Activated CD8-positive, alpha-beta memory T cell treated with anti-CD3 and anti-CD28 coated beads, Interleukin-2, amount 50 U/mL, for 1 hour (primary cell): ENCODE measurements at regions not wholly inside any gene's neighbourhood (a gene's known extent, or its start where the extent isn't known, plus 50 kb on each side); places are given as distances from the start of the nearest gene placed in this dataset.

Experiments
- DNase-seq: peaks from one replicate; pipeline ENCODE4 v3.0.0-alpha.2; 2020; ENCODE audit errors: extremely low read depth

GRCh38 chr4:123841447-123842121 is 445.0 kb downstream of the SPRY1 start:
- no peak for DNase-seq

GRCh38 chr4:123843137-123843536 is 446.5 kb downstream of the SPRY1 start:
- no peak for DNase-seq

GRCh38 chr4:123844374-123844773 is 447.8 kb downstream of the SPRY1 start:
- DNase-seq: no peak

DNA sequence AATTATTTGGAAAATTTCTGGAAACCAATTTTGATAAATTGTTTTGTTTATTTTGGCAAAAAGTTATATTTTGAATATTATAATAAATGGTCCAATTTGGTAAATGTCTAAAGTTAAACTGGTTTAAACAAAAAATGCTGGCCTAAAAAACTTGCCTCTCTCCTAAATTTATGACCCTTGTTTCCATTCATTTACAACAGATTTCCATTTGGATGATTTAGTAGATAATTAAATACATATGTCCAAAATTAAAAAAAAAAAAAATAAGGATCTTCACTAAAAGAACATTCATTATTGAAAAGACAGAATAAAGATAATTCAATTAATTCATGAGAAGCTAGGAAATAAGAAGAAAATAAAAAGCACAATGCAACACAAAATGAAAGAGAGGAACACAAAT is 449.5 kb downstream of the SPRY1 start:
- DNase-seq: no peak

DNA sequence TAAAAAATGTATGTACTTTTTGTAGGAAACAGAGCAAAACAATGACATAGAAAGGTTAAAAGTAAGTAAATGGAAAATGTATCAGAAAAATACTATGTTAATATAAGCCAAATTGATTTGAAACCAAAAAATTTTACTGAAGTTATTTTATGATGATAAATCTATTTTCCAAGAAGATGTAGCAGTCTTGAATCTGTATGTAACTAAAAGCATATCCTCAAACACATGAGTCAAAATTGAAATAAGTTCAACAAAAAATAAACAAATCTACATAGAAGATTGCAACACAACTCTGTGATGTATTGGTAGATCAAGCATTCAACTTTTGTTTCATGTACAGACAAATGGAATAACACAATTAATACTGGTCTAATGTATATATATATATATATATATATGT is 450.0 kb downstream of the SPRY1 start:
- no peak for DNase-seq

DNA sequence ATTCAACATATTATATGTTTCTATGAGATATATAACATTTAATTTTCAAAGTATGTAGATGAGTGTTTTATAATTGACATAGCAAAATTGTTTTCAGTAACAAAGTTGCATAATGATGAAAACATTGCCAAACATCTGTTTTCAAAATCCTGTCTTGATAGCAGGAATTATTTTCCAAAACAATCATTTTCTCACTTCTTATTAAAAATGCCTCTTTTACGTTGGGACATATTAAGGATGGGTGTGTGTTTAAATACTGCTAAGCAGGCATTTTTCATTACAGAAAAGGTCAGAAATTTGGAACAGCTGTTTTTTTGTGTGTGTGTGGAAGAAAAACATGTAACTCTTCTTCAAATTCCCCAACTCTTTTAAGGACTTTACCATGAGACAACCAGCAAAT is 452.0 kb downstream of the SPRY1 start:
- DNase-seq: no peak

DNA sequence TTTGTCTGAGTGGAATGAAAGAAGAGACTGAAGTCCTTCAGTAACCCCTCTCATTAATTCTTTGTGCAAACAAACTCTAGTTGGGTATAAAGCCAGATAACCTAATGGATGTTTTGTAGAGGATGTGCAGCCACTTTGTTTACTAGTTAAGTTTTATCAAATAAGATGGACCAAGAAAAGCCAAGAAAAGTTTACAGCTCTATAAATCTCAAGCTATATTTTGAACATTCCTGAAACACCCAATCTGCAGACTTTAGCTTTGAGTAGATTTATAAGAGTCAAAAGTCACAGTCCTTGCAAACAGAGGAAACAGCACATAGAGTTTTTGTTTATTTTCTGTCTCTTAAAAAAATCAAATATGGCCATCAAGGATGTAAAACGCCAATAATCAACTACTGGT is 452.9 kb downstream of the SPRY1 start:
- DNase-seq: no peak

GRCh38 chr4:123851521-123851920 is 454.9 kb downstream of the SPRY1 start:
- no peak for DNase-seq

- DNase-seq: no peak
Measured at GRCh38 chr4:123853651-123854050, 457.1 kb downstream of the SPRY1 start.

DNA sequence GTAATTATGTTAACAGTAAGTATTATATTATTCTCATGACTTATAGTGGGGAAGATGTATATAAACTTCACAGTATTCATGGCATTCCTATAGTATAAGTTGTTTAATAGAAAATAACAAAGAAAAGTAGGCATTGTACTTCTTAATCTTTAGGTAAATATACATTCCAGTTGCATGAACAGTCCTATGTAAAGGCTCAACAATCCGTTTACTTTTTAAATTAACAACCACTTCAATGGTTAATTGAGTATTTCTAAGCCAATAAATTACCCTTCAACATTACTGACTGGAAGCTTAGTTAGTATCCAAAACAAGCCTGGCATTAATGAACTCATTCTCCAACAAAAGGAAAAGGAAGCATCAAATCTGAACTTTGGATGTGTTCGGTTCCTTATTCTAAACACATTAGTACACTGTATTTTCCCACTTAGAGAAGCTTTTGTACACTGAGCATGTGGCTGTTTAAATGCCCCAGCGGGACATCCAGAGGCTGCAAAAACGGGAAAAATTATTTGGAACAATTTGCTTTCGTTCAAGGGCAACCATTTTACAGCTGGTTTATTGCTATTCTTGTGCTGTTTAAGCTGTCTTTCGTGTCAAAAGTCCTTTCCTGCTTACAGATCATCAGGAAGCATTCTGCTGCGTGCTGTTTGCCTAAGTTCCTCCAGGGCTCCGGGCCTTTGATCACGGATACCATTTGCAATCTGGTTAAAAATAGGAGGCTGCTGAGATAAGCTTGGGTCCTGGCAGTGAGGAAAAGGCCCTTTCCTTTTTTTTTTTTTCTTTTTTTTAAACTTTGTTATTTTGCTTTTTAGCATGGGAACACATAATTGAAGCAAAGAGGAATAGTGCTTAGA is 460.3 kb downstream of the SPRY1 start:
- no peak for DNase-seq

- no peak for DNase-seq
Measured at GRCh38 chr4:123858465-123858864, 461.9 kb downstream of the SPRY1 start.

- no peak for DNase-seq
Measured at GRCh38 chr4:123862812-123863211, 466.2 kb downstream of the SPRY1 start.

- DNase-seq: no peak
Measured at GRCh38 chr4:123866796-123867195, 470.2 kb downstream of the SPRY1 start.

DNA sequence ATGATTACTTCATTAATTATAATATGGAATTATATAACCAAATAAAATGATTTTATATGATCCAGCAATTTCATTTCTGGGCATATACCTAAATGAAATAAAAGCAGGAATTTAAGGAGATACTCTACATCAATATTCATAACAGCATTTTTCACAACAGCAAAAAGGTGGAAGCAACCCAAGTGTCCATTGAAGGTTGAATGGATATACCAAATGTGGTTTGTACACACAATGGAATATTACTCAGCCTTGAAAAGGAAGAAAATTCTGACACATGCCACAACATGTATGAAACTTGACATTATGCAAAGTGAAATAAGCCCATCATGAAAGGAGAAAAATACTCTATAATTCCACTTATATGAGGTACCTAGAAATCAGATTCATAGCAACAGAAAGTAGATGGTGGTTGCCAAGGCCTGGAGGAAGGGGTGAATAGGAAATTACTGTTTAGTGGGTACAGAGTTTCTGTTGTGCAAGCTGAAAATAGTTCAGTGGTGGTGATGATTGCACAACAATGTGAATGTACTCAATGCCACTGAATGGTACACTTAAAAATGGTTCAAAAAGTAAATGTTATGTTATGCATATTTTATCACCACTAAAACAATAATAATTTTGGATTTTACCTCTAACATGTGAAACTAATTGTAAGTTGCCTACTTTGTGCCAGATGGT is 471.5 kb downstream of the SPRY1 start:
- DNase-seq: no peak

DNA sequence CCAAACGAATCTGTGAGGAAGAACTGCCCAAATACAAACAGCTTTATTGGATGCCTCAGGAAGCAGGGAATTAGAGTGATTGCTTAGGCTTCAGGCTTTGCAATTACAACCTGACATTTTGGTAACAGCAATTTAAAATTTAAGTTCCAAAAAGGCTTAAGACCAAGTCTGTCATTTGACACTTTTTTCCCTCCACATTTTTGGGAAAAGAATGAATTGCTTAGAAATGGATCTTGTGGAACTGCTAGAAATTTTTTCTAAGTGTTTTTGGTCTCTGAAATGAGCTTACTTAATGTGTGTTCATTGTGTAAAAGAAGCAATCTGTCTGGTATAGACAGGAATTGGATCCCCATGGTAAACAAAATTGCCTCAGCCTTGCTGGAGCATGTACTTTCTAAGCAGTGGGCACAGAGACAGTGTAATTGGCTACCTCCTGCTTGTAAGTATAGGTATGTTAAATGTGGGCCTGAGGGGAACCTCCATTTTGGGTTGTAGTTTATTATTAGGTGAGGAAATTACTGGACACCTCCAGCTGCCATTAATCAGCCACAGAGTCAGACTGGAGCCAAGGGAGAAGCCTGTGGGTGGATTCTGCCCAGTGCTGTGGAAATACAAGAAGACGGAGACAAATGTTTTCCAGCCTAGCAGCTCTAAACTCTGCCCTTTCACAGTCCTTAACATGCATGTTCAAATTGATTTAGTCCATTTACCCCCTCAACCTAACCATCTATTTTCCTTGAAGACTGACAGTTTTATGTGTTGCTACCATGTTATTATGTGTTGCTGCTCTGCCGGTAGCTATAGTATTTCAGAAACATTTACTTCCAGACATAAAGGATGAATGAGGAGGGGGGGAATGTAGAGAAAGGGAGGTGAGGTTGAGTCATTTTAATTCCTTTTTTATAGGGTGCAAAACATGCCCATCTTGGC is 473.0 kb downstream of the SPRY1 start:
- DNase-seq: no peak

- DNase-seq: no peak
Measured at GRCh38 chr4:123870216-123870876, 473.8 kb downstream of the SPRY1 start.

GRCh38 chr4:123871341-123871740 is 474.7 kb downstream of the SPRY1 start:
- DNase-seq: no peak

- no peak for DNase-seq
Measured at GRCh38 chr4:123874063-123874462, 477.5 kb downstream of the SPRY1 start.

DNA sequence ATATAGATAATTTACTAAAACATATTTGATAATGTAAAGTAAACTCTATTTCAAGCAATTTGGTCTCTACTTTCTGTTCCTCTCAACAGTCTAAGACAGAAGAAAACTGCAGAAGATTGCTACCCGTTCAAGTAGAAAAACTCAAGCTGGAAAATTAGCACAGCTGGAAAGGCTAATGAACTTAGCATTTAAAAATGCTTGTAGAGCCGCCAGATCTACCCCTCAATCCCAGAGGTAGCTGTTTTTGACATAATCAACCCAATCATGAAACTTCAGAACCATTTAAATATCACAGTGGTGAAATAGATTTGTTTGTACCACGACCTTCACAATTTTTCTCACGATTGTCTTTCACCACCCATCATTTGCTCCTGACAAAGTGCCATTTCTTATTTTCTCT is 479.5 kb downstream of the SPRY1 start:
- no peak for DNase-seq

- no peak for DNase-seq
Measured at GRCh38 chr4:123876671-123877101, 480.1 kb downstream of the SPRY1 start.

DNA sequence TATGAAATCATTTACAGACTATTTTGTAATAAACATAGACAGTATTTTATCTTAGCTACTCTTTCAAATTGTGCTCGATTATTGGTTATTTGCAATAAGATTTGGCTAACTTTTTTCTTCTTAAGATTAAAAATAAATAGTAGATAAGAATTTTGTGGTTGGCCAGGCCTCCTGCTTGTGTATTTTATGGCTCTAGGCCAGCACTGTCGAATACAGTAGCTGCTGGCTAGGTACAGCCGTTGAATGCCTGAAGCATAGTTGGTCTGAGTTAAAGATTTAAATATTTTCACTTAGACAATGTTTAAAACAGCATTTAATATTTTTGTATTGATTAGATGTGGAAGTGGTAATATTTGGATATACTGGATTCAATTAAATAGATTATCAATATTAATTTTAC is 481.0 kb downstream of the SPRY1 start:
- DNase-seq: no peak
